GM12872 (cell line): ENCODE measurements at regions not wholly inside any gene's neighbourhood (a gene's known extent, or its start where the extent isn't known, plus 50 kb on each side); places are given as distances from the start of the nearest gene placed in this dataset.

Experiments used
- CTCF ChIP-seq: IDR thresholded peaks from 3 replicates; pipeline ENCODE4 v1.5.1; 2011; ENCODE audit warnings: low read depth, mild to moderate bottlenecking, low read length, moderate library complexity; ENCODE audit not compliant: insufficient read depth

- TF ChIP-seq CTCF, result no peak
Observed at GRCh38 chr1:38289034-38289433, 242.4 kb upstream of the POU3F1 start.

DNA sequence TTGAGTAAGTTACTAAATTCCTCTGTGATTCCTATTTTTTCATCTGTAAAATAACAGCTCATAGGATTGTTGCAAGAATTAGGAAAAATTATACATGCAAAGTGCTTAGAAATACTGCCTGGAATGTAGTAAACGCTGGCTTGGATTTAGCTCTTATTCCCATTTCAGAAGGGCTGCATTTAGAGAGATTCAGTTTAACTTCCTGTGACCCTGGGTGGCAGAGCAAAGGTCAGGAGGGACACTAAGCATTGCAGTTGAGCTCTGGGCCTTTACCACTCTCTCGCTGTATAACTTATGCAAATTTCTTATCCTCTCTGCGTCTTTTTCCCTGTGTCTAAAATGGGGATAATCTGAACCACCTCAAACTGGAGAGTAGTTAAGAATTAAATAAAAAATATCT lies 241.0 kb upstream of the POU3F1 start:
- TF ChIP-seq CTCF, result no peak

- TF ChIP-seq CTCF, result no peak
Observed at GRCh38 chr1:38287036-38287435, 240.4 kb upstream of the POU3F1 start.

DNA sequence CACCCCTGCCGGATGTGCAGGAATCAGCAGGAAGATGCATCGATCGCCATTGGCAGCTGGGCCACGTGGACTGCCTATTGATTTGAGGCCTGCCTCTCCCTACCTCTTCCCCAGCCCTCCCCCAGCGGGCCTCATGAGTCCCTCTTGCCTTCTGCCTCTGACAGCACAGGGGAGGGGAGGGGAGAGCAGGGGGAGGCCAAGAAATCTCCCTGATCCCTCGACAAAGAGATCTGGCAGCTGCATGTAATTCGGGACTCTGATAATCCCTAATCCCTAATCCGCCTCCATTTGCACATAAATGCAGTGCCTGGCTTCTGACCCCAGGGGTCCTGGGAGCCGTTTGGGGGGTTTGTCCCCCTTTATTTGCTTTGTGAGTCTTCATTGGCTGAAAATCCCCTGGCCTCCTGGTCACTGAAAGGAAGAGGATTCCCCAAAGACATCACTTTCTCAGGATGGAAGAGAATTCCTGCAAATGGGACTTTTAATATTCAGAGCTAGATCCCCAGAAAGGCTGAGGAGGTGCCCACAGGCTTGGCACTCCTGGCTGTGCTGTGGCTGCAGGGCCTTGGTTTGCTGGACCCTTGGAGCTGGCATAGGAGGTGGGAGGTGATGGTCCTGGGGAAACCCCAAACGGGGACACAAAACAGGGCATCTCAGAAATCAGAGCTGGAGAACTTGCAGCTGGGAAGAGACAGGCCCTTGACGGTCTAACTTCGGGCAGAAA lies 239.4 kb upstream of the POU3F1 start:
- TF ChIP-seq CTCF, result no peak

- no peak for TF ChIP-seq CTCF
Observed at GRCh38 chr1:38284953-38285352, 238.4 kb upstream of the POU3F1 start.

DNA sequence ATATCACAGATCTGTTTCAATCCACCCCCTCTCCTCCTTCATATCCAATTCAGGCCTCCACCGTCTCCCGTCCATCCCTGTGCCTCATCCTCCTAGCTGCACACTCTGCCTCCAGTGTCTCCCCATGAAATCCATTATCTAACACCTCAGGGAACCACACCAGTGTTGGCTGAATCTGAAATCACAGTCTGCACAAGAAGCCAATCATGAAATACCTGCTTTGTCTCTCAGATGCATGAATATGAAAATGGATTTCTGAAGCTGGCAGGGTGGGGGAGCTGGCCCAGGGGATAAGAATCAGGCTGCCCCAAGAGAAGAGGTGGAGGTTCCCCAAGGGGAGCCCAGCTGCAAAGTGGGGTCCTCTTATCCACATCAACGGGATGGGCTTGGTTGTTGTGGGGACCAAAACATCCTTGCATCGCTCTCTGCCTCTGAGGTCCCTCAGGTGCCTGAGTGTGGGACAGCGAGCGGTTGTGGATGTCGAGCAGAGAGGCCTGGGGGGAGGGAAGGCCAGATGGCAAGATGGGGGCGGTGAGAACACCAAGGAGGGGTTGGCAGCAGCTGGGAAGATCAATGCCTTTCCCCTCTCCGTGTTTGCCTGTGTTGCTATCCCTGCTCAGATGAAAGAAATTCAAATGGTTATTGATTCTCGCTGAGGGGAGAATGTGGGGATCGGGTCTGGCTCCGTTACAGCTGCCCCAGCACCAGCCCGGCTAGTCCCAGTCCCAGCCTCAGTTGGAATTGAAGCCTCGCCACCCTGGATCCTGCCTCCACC lies 237.3 kb upstream of the POU3F1 start:
- TF ChIP-seq CTCF, result no peak

DNA sequence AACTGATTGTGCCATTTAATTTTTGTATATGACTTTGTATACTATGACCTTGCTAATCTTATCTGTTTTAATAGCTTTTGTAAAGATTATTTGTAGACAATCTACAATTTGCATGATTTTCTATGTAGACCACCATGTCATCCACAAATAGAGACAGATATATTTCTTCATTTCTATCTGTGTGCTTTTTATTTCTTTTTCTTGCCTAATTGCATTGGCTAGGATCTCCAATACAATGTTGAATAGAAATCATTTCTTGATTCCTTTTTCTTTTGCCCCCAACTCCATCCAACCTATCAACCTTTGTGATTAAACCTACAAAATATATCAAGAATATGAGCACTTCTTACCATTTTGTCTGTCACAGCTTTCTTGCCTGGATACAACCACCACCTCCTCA lies 232.6 kb upstream of the POU3F1 start:
- no peak for TF ChIP-seq CTCF
